Activated naive CD4-positive, alpha-beta T cell treated with anti-CD3 and anti-CD28 coated beads, Interleukin-2, amount 50 U/mL, for 24 hours (primary cell): ENCODE measurements at regions not wholly inside any gene's neighbourhood (a gene's known extent, or its start where the extent isn't known, plus 50 kb on each side); places are given as distances from the start of the nearest gene placed in this dataset.
"Not testable (repeated sequence)": the region's sequence is repeated elsewhere in the genome, so short reads cannot be mapped to it uniquely, and the experiment has no call there.

Experiments
- H3K27ac Mint-ChIP-seq: one replicate; pipeline ENCODE4 v1.8.0; 2021; ENCODE audit warnings: mild to moderate bottlenecking, mixed read lengths
- H3K27me3 Mint-ChIP-seq: one replicate; pipeline ENCODE4 v1.8.0; 2021; ENCODE audit warnings: mixed read lengths
- H3K36me3 Mint-ChIP-seq: one replicate; pipeline ENCODE4 v1.8.0; 2021; ENCODE audit warnings: mixed read lengths
- H3K4me1 Mint-ChIP-seq: one replicate; pipeline ENCODE4 v1.8.0; 2021; ENCODE audit warnings: mixed read lengths
- H3K4me3 Mint-ChIP-seq: one replicate; pipeline ENCODE4 v1.8.0; 2021; ENCODE audit warnings: mild to moderate bottlenecking, mixed read lengths
- H3K9me3 Mint-ChIP-seq: one replicate; pipeline ENCODE4 v1.8.0; 2021; ENCODE audit warnings: mixed read lengths

- H3K36me3 Mint-ChIP-seq: no peaks in the 10 kb centered on the region
- H3K27me3 Mint-ChIP-seq: no peaks in the 10 kb centered on the region
- no peak overlapping the region for H3K27ac Mint-ChIP-seq
- H3K4me1 Mint-ChIP-seq: no peaks in the 10 kb centered on the region
- H3K4me3 Mint-ChIP-seq: no peak overlapping the region
- H3K9me3 Mint-ChIP-seq: peaks cover 4% of the 10 kb centered on the region
Measured at GRCh38 chr2:49369101-49369500, 214.8 kb upstream of the FSHR start.

DNA sequence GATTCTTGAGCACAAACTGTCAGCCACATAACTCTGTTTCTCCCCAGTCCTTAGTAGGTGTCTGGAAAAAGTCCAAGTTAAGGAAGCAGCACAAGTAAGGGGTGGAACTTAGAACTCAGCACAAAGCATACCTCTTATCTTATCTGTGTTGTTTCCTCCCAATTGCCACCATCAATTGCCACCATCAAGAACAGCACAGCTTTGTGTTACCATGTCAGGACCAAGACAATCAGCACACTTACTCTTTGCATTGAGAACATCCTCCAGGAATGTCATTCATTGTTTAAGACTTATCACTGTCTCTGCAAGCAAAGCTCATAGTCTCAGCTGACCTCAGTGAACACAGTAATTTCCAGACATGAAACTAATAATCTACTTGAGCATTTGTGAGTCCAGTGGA is 212.7 kb upstream of the FSHR start:
- no peak overlapping the region for H3K27ac Mint-ChIP-seq
- no peaks in the 10 kb centered on the region for H3K4me1 Mint-ChIP-seq
- H3K9me3 Mint-ChIP-seq: peaks cover 8% of the 10 kb centered on the region
- no peak overlapping the region for H3K4me3 Mint-ChIP-seq
- H3K36me3 Mint-ChIP-seq: no peaks in the 10 kb centered on the region
- no peaks in the 10 kb centered on the region for H3K27me3 Mint-ChIP-seq

GRCh38 chr2:49360407-49360767 is 206.1 kb upstream of the FSHR start:
- Mint-ChIP-seq H3K9me3 (peaks cover 8% of the 10 kb centered on the region), H3K36me3 (no peaks in the 10 kb centered on the region), H3K27ac (no peak overlapping the region), H3K4me1 (no peaks in the 10 kb centered on the region), H3K4me3 (no peak overlapping the region), H3K27me3 (peaks cover 1% of the 10 kb centered on the region)

DNA sequence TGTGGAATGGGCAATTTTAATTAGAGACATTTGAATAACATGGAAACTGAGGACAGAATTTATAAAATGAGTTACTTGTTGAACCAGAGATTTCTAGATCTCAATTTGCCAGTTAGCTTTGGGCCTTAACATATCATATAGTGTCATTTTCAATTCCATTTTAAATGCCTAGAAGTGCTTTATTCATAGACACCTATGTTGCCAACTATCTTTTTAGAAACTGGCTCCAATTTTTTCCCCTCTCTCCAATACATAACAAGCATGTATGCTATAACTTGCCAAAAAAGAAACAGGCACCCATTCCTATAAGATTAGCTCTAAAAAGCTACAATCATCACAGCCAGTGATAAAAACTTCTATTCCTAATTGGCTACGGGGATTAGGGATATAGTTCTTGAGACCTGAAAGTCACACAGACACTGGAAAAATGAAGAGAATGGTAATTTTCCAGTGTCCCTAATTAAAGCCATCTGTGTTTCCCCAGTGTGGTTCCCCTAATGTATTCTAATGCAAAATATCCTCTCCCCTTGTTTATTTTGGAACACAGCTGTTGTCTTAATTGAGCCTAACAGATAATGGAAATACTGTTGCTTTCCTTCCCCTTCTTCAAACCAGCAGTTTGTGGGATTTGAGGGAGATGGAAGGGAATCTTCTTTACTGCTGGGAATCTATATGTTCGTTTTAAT is 205.5 kb upstream of the FSHR start:
- Mint-ChIP-seq H3K4me3 (no peak overlapping the region), H3K9me3 (peaks cover 8% of the 10 kb centered on the region), H3K36me3 (no peaks in the 10 kb centered on the region), H3K27me3 (peaks cover 1% of the 10 kb centered on the region), H3K4me1 (no peaks in the 10 kb centered on the region), H3K27ac (no peak overlapping the region)

DNA sequence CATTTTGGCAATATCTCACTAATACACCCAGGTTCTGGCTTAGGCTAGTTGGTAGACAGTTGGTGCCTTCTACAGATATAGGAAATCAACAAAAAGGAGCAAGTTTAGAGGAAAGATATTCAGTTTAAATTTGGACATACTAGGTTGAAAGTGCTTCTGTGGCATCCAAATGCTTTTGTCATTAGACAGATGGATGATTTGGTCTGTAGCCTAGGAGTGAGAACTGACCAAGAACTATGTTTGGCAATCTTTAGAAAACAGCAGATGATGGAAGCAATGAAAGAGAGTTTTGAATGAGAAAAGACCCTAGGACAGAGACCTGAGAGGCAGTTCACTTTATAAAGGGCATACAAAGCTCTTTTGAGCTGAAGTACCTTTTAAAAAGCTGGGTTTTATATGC is 201.3 kb upstream of the FSHR start:
- H3K4me1 Mint-ChIP-seq: no peaks in the 10 kb centered on the region
- H3K9me3 Mint-ChIP-seq: no peaks in the 10 kb centered on the region
- no peak overlapping the region for H3K27ac Mint-ChIP-seq
- no peak overlapping the region for H3K4me3 Mint-ChIP-seq
- no peaks in the 10 kb centered on the region for H3K27me3 Mint-ChIP-seq
- H3K36me3 Mint-ChIP-seq: no peaks in the 10 kb centered on the region

GRCh38 chr2:49351560-49351959 is 197.2 kb upstream of the FSHR start:
- Mint-ChIP-seq H3K4me3 (no peak overlapping the region), H3K4me1 (no peaks in the 10 kb centered on the region), H3K27me3 (no peaks in the 10 kb centered on the region), H3K27ac (no peak overlapping the region), H3K36me3 (no peaks in the 10 kb centered on the region), H3K9me3 (no peaks in the 10 kb centered on the region)

- H3K36me3 Mint-ChIP-seq: no peaks in the 10 kb centered on the region
- H3K9me3 Mint-ChIP-seq: no peaks in the 10 kb centered on the region
- no peak overlapping the region for H3K4me3 Mint-ChIP-seq
- no peak overlapping the region for H3K27ac Mint-ChIP-seq
- no peaks in the 10 kb centered on the region for H3K4me1 Mint-ChIP-seq
- no peaks in the 10 kb centered on the region for H3K27me3 Mint-ChIP-seq
Measured at GRCh38 chr2:49343638-49344037, 189.3 kb upstream of the FSHR start.

GRCh38 chr2:49342156-49342555 is 187.8 kb upstream of the FSHR start:
- no peaks in the 10 kb centered on the region for H3K27me3 Mint-ChIP-seq
- no peaks in the 10 kb centered on the region for H3K4me1 Mint-ChIP-seq
- H3K36me3 Mint-ChIP-seq: no peaks in the 10 kb centered on the region
- no peak overlapping the region for H3K4me3 Mint-ChIP-seq
- no peak overlapping the region for H3K27ac Mint-ChIP-seq
- H3K9me3 Mint-ChIP-seq: no peaks in the 10 kb centered on the region

- Mint-ChIP-seq H3K4me1 (no peaks in the 10 kb centered on the region), H3K27ac (no peak overlapping the region), H3K36me3 (no peaks in the 10 kb centered on the region), H3K4me3 (no peak overlapping the region), H3K27me3 (no peaks in the 10 kb centered on the region), H3K9me3 (no peaks in the 10 kb centered on the region)
Measured at GRCh38 chr2:49335546-49335945, 181.2 kb upstream of the FSHR start.

GRCh38 chr2:49332415-49332814 is 178.1 kb upstream of the FSHR start:
- Mint-ChIP-seq H3K4me3 (no peak overlapping the region), H3K36me3 (no peaks in the 10 kb centered on the region), H3K27me3 (no peaks in the 10 kb centered on the region), H3K9me3 (no peaks in the 10 kb centered on the region), H3K27ac (no peak overlapping the region), H3K4me1 (no peaks in the 10 kb centered on the region)

DNA sequence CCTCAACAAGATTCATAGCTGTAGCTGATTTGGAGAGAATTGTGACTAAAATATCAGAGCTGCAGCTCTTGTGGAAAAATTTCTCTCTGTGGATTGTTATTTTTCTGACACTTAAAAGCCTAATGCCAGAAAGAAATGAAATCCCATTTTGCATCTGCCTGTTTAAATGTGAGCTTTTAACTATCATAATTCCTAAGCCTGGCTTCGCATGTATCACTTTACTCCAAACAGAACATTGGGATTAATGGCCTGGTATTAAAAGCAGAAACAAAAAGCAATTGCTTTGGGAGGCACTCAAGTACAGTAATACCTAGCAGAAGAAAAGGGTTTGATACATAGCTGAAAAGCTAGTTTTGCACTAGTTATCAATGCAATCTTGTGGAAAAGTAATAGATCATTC is 164.2 kb upstream of the FSHR start:
- H3K9me3 Mint-ChIP-seq: peaks cover 14% of the 10 kb centered on the region
- no peak overlapping the region for H3K27ac Mint-ChIP-seq
- H3K4me1 Mint-ChIP-seq: no peaks in the 10 kb centered on the region
- H3K27me3 Mint-ChIP-seq: no peaks in the 10 kb centered on the region
- no peak overlapping the region for H3K4me3 Mint-ChIP-seq
- no peaks in the 10 kb centered on the region for H3K36me3 Mint-ChIP-seq

- no peaks in the 10 kb centered on the region for H3K27me3 Mint-ChIP-seq
Measured at GRCh38 chr2:49309461-49309860, 155.1 kb upstream of the FSHR start.

GRCh38 chr2:49306925-49307324 is 152.6 kb upstream of the FSHR start:
- Mint-ChIP-seq H3K9me3 (peaks cover 10% of the 10 kb centered on the region), H3K4me1 (no peaks in the 10 kb centered on the region), H3K27ac (no peak overlapping the region), H3K27me3 (no peaks in the 10 kb centered on the region), H3K36me3 (no peaks in the 10 kb centered on the region), H3K4me3 (no peak overlapping the region)

More at GRCh38 chr2:49309461-49309860, 155.1 kb upstream of the FSHR start:
- Mint-ChIP-seq H3K4me3 (no peak overlapping the region), H3K9me3 (peaks cover 10% of the 10 kb centered on the region), H3K4me1 (no peaks in the 10 kb centered on the region), H3K36me3 (no peaks in the 10 kb centered on the region), H3K27ac (no peak overlapping the region)

- not testable (repeated sequence) for H3K9me3 Mint-ChIP-seq, H3K4me3 Mint-ChIP-seq, H3K4me1 Mint-ChIP-seq, H3K27ac Mint-ChIP-seq, H3K27me3 Mint-ChIP-seq, H3K36me3 Mint-ChIP-seq
Measured at GRCh38 chr2:49298693-49299092, 144.4 kb upstream of the FSHR start.

- no peaks in the 10 kb centered on the region for H3K36me3 Mint-ChIP-seq
Measured at GRCh38 chr2:49298230-49298629, 143.9 kb upstream of the FSHR start.

GRCh38 chr2:49296107-49296867 is 142.0 kb upstream of the FSHR start:
- Mint-ChIP-seq H3K36me3 (no peaks in the 10 kb centered on the region), H3K4me1 (no peaks in the 10 kb centered on the region), H3K9me3 (peaks cover 16% of the 10 kb centered on the region), H3K27ac (no peak overlapping the region), H3K27me3 (no peaks in the 10 kb centered on the region), H3K4me3 (no peak overlapping the region)

More at GRCh38 chr2:49298230-49298629, 143.9 kb upstream of the FSHR start:
- Mint-ChIP-seq H3K4me1 (no peaks in the 10 kb centered on the region), H3K9me3 (peaks cover 5% of the 10 kb centered on the region), H3K4me3 (no peak overlapping the region), H3K27me3 (no peaks in the 10 kb centered on the region), H3K27ac (no peak overlapping the region)

- H3K27me3 Mint-ChIP-seq: no peaks in the 10 kb centered on the region
- H3K4me1 Mint-ChIP-seq: no peaks in the 10 kb centered on the region
- H3K9me3 Mint-ChIP-seq: peaks cover 10% of the 10 kb centered on the region
- no peak overlapping the region for H3K4me3 Mint-ChIP-seq
- H3K36me3 Mint-ChIP-seq: no peaks in the 10 kb centered on the region
- no peak overlapping the region for H3K27ac Mint-ChIP-seq
Measured at GRCh38 chr2:49294225-49294624, 139.9 kb upstream of the FSHR start.
